HG03378 (cell line): ENCODE measurements at regions not wholly inside any gene's neighbourhood (a gene's known extent, or its start where the extent isn't known, plus 50 kb on each side); places are given as distances from the start of the nearest gene placed in this dataset.

Experiments
- ATAC-seq: cut with Tn5 transposase; IDR thresholded peaks from one replicate; pipeline ENCODE4 v1.9.1; 2021; ENCODE audit warnings: mild to moderate bottlenecking, moderate library complexity; ENCODE audit not compliant: unreplicated experiment

- no peak for ATAC-seq
These were observed 180.5 kb downstream of the TGFB2 start for GRCh38 chr1:218525451-218526197.

- ATAC-seq: no peak
These were observed 181.1 kb downstream of the TGFB2 start for GRCh38 chr1:218526198-218526580.

- no peak for ATAC-seq
These were observed 182.6 kb downstream of the TGFB2 start for GRCh38 chr1:218527737-218528136.

DNA sequence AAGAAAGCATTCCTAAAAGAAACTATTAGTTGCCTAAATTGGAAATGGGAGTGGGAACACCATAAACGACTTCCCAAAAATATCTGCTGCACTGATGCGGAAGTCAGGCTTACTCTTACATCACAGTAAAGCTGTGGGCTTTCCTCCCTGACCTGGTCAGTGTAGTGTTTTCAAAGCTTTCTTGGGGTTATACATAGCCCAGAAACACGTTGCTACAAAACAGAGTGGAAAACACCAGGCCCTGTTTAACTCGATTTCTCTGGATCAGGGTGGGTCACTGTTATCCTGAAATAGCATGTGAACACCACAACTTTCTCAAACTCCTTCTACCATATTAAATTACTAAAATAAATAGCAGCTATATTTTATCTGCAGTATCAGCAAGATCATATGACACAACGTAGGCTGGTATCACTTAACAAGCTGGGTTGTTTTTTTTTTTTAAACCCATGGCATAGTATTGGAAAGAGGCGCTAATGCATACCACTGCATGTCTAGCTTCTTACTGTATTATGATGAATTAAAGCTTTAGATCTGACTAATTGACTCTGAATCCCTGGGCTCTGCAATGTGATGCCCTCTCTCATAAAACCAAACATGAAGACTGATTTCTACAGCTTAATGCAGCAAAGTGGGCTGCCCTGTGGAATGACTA, 184.6 kb downstream of the TGFB2 start:
- ATAC-seq: no peak

- no peak for ATAC-seq
These were observed 186.8 kb downstream of the TGFB2 start for GRCh38 chr1:218531936-218532335.

GRCh38 chr1:218536296-218536986, 191.3 kb downstream of the TGFB2 start:
- no peak for ATAC-seq

GRCh38 chr1:218537122-218537913, 192.2 kb downstream of the TGFB2 start:
- ATAC-seq: no peak

- ATAC-seq: no peak
These were observed 193.2 kb downstream of the TGFB2 start for GRCh38 chr1:218538341-218538740.

DNA sequence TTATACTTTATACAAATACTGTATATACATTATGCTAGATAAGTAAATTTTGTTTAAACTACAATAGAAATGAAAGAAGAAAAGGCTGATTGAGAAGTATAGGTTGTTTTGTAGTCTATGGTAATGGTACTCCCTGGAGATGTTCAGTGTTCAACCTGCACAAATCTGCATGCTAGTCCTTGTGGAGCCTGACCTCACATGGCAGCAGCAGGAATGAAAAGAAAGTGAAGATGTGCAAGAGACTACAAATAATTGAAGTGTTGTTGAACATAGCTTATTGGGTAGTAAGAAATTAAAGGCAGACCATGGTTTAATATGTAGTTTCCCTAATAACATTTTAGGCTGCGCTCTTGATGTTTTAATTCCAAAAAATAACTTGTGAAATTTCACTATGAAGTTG, 201.2 kb downstream of the TGFB2 start:
- no peak for ATAC-seq

DNA sequence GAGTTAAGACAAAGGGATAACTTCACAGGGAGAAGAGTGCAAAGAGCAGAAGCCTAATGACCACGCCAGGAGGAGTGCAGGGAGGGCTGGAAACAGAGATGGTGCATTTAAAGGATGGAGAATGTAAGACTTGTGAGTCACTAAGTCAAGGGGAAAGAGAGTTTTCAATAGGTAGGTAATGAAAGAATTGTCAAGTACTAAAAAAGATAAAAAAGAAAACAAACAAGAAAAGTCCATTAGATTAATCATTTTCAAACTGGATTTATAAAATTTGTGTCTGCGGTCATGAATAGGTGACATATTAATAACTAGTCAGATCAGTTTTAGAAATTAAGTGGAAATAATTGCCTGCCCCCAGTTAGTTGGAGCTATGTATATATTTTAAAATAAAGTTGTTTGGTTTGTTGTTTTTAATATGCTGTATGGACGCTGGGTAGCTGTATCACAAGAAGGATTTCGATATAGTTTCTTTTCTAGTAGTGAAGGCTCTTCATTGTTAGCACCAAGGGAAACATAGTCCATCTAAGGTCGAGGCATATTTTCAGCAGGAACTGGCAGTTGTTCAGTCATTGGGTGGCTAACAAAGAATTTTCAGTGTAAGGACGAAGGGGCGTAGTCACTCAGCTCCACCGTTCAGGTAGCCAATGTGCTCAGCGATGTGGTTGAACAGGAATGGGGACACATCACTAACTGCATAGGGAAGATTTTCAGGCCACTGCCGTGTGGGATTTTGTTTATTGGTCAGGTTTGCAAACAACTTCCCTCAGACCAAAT, 203.0 kb downstream of the TGFB2 start:
- ATAC-seq: no peak

GRCh38 chr1:218548764-218549163, 203.6 kb downstream of the TGFB2 start:
- no peak for ATAC-seq

GRCh38 chr1:218553197-218553596, 208.1 kb downstream of the TGFB2 start:
- ATAC-seq: no peak

DNA sequence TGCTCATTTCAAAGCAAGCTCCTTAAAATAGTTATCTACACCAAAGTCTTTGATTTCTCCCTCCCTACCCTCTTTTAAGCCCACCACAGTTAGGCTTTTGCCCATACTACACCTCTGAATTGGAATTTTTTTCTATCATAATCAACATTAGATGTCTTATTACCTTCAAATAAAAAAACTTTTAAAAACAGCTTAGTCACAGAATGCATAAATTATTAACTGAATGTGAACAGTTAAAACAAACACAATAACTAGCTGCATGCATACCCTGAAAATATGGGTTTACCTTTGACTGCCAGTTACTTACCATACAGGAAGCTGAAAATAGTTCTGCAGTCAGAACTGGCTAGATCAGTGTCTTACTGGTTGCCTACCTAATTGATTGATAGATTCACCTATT, 210.9 kb downstream of the TGFB2 start:
- no peak for ATAC-seq

DNA sequence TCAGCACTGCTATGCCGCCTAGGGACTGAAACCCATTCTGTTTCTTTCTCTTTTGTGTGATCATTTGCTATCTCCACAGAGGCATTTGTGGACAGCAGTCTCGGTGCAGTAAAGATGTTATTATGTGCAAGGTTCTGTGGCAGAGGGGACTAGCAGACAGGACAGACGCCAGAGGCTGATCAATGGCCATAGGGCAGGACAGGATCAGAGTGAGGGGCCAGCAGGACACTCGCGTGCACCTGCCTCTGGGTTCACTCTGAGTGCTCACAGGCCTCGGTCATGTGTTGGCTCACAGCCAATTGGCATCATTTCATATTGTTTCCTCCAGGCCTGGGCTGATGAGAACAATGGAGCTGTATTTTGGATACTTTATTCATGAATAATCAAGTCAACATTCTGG, 212.6 kb downstream of the TGFB2 start:
- no peak for ATAC-seq

GRCh38 chr1:218558271-218558810, 213.2 kb downstream of the TGFB2 start:
- no peak for ATAC-seq

DNA sequence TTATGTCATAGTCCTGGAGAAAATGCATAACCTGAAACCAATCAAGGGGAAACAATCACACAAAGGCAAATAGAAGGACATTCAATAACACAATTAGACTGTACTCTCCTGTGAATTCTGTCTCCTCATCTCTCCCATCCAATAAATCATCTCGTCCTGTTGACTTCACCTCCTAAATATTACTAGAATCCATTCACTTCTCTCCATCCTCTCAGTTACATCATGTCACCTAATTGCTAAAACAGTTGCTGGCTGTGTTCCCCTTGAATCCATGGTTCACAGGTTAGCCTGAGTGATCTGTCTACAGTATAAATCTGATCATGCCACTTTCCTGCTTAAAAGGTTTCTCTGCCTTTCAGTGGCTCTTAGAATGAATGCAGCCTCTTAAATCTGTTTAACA, 220.2 kb downstream of the TGFB2 start:
- ATAC-seq: no peak

GRCh38 chr1:218568962-218569550, 223.9 kb downstream of the TGFB2 start:
- no peak for ATAC-seq

DNA sequence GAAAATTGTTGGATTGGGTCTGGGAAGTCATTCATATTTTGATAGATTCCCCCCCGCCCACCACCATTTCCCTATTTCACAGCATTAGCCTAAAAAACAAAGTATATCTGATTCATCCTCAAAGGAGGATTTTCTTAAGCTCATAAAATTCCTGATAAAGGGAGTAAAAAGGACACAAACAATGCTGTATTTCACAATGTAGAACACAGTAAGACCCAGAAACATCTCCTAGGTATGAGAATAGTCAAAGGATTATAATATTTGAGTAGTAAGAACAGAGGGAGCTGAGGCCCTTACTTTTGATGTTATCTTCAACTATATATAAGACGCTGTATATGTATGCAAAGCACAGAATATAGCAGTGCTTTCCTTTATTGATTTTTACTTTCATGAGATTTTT, 225.3 kb downstream of the TGFB2 start:
- no peak for ATAC-seq

DNA sequence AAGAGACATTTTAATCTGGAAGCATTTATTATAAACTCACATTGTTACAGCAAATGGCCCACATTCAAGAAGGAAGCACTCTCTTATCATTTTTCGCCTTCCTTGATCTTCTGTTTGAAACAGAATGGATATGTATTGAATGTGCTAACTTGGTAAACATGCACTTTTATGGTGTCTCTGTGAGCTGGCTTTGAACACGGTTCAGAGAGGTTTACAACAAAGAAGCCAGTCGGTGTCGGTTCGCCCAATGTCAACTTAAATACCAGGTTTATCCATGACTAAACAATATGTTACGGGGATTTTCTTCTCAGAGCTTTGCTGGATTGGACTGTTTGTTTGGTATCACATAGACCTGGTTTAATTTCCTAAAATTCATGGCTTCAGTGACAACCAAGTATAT, 226.4 kb downstream of the TGFB2 start:
- no peak for ATAC-seq

- no peak for ATAC-seq
These were observed 226.9 kb downstream of the TGFB2 start for GRCh38 chr1:218572050-218572449.
